SU-DHL-6 (cell line): ENCODE measurements at regions not wholly inside any gene's neighbourhood (a gene's known extent, or its start where the extent isn't known, plus 50 kb on each side); places are given as distances from the start of the nearest gene placed in this dataset.

Source experiments
- CTCF ChIP-seq: fragments of 200-600 bp; sonication (generic); IDR thresholded peaks from one replicate; pipeline ENCODE4 v1.5.1; 2017; ENCODE audit warnings: antibody characterized with exemption, mild to moderate bottlenecking, low read length, moderate library complexity; ENCODE audit not compliant: insufficient read depth, poor library complexity, severe bottlenecking
- EZH2phosphoT487 ChIP-seq: fragments of 200-600 bp; sonication (generic), shearing (Covaris generic); conservative IDR thresholded peaks from 2 replicates; pipeline ENCODE4 v1.6.1; 2018; ENCODE audit warnings: mild to moderate bottlenecking, antibody characterized with exemption, low read length, moderate library complexity, mixed read lengths

GRCh38 chr10:112092519-112092918, 91.0 kb downstream of the GPAM start:
- TF ChIP-seq EZH2phosphoT487 (no peak), CTCF (no peak)
